K562 (cell line): ENCODE measurements at regions not wholly inside any gene's neighbourhood (a gene's known extent, or its start where the extent isn't known, plus 50 kb on each side); places are given as distances from the start of the nearest gene placed in this dataset.

Source experiments
- ATAC-seq: fragments of 200-7000 bp; cut with Tn5 transposase; 3 replicates; pipeline ENCODE4 v1.9.1; 2020; ENCODE audit warnings: moderate library complexity
- BruUV-seq: library from RNA; stranded (reverse); fragments of 400-500 nt; replicated peaks from 2 replicates; lab custom pipeline; 2021; lab: Mats Ljungman, UMichigan
- CTCF ChIA-PET: fragments of 300-600 bp; formaldehyde crosslinking; extraction: SDS; loops from one replicate; lab custom pipeline; 2021; ENCODE audit warnings: low intra/inter-chr PET ratio; lab: Yijun Ruan, JAX
- POLR2A ChIA-PET: fragments of 300-600, 350-650 bp; sonication (Branson Sonifier 250); formaldehyde crosslinking; extraction: SDS; loops from one replicate; lab custom pipeline; 2021; ENCODE audit warnings: antibody characterized with exemption, inconsistent platforms; lab: Yijun Ruan, JAX
- DNase-seq, 4 experiments: peaks; one replicate each; pipeline versions ENCODE4 v3.0.0 to v3.0.0-alpha.2; 2011 to 2018; ENCODE audit warnings: low spot score in 3 of 4, mixed read lengths in 3 of 4; ENCODE audit errors: extremely low read depth in 1 of 4
- FAIRE-seq: peaks from 2 replicates; lab custom pipeline; 2011; peaks lifted over from hg19 to GRCh38; lab: Jason Lieb, UNC
- H2AFZ ChIP-seq: 2 replicates; pipeline ENCODE4 v1.6.0; 2011; ENCODE audit warnings: low read depth, low read length, control low read depth, inconsistent platforms
- H3K27ac ChIP-seq: fragments of 200-600 bp; 3 replicates; pipeline ENCODE4 v1.8.0; 2011; ENCODE audit warnings: low read depth, mild to moderate bottlenecking, control low read depth, inconsistent platforms, low read length, moderate library complexity, mixed read lengths; ENCODE audit errors: extremely low read depth
- H3K27me3 ChIP-seq, 2 experiments: fragments of 300-600 bp in 1 of 2; 2 replicates in 1 of 2; 3 replicates in 1 of 2; pipeline versions ENCODE4 v1.6.0 to v1.8.0; 2011; ENCODE audit warnings: inconsistent platforms in 2 of 2, low read length in 2 of 2, mild to moderate bottlenecking in 1 of 2, mixed read lengths in 1 of 2, moderate library complexity in 1 of 2; ENCODE audit not compliant: control insufficient read depth in 2 of 2, insufficient read depth in 2 of 2
- H3K36me3 ChIP-seq: fragments of 300-600 bp; 3 replicates; pipeline ENCODE4 v1.8.0; 2011; ENCODE audit warnings: mild to moderate bottlenecking, low read length, inconsistent platforms; ENCODE audit not compliant: control insufficient read depth, insufficient read depth
- H3K4me1 ChIP-seq, 2 experiments: fragments of 200-600 bp in 1 of 2; replicated peaks in 1 of 2; 2 replicates in 1 of 2; 3 replicates in 1 of 2; pipeline versions ENCODE4 v1.5.1 to v1.8.0; 2011; ENCODE audit warnings: inconsistent platforms in 2 of 2, low read length in 2 of 2, mild to moderate bottlenecking in 1 of 2, mixed read lengths in 1 of 2, moderate library complexity in 1 of 2; ENCODE audit not compliant: control insufficient read depth in 2 of 2, insufficient read depth in 2 of 2
- H3K4me2 ChIP-seq: 2 replicates; pipeline ENCODE4 v1.6.1; 2011; ENCODE audit warnings: low read length, control low read depth, inconsistent platforms, mixed read lengths; ENCODE audit not compliant: insufficient read depth
- H3K4me3 ChIP-seq: fragments of 200-600 bp; sonication (generic), shearing (Covaris generic); 2 replicates; pipeline ENCODE4 v1.5.1; 2016; ENCODE audit warnings: control low read depth, inconsistent platforms
- H3K79me2 ChIP-seq: fragments of 200-600 bp; 3 replicates; pipeline ENCODE4 v1.8.0; 2011; ENCODE audit warnings: low read length, inconsistent platforms; ENCODE audit not compliant: control insufficient read depth, insufficient read depth
- H3K9ac ChIP-seq, 2 experiments: 2 replicates each; pipeline versions ENCODE4 v1.6.0 to v1.6.1; 2011; ENCODE audit warnings: low read depth in 2 of 2, low read length in 2 of 2, control low read depth in 1 of 2, inconsistent platforms in 1 of 2, mild to moderate bottlenecking in 1 of 2, mixed read lengths in 1 of 2; ENCODE audit not compliant: insufficient read depth in 1 of 2
- H3K9me1 ChIP-seq: one replicate; pipeline ENCODE4 v1.6.0; 2011; ENCODE audit warnings: inconsistent platforms, mild to moderate bottlenecking, low read length, moderate library complexity; ENCODE audit not compliant: control insufficient read depth, insufficient read depth
- H3K9me3 ChIP-seq: replicated peaks from 2 replicates; pipeline ENCODE4 v1.5.1; 2011; ENCODE audit warnings: low read depth, low read length, inconsistent platforms; ENCODE audit not compliant: control insufficient read depth, insufficient read depth
- H4K20me1 ChIP-seq: replicated peaks from 2 replicates; pipeline ENCODE4 v1.6.1; 2011; ENCODE audit warnings: low read length, inconsistent platforms, mixed read lengths; ENCODE audit not compliant: control insufficient read depth, insufficient read depth
- ETV6 ChIP-seq, 3 experiments: fragments of 150-350 bp in 1 of 3; sonication (generic) in 1 of 3; formaldehyde crosslinking in 1 of 3; IDR thresholded peaks; 2 replicates each; pipeline versions ENCODE4 v1.6.1 to v1.8.0; 2014 to 2022; ENCODE audit warnings: borderline replicate concordance in 2 of 3, low read depth in 2 of 3, antibody characterized with exemption in 1 of 3, low read length in 1 of 3, mild to moderate bottlenecking in 1 of 3, missing genetic modification reagents in 1 of 3
- NFIC ChIP-seq: fragments of 450-650 bp; IDR thresholded peaks from 2 replicates; pipeline ENCODE4 v1.6.1; 2017; ENCODE audit warnings: mild to moderate bottlenecking, inconsistent platforms
- NONO ChIP-seq, 2 experiments: fragments of 200-400 bp in 1 of 2; fragments of 450-650 bp in 1 of 2; formaldehyde crosslinking in 1 of 2; IDR thresholded peaks; 2 replicates each; pipeline ENCODE4 v1.6.1; 2017; ENCODE audit warnings: low read depth in 2 of 2, mild to moderate bottlenecking in 2 of 2, moderate library complexity in 2 of 2, low read length in 1 of 2
- TAL1 ChIP-seq: fragments of 450-650 bp; IDR thresholded peaks from 2 replicates; pipeline ENCODE4 v1.6.1; 2016; ENCODE audit warnings: mild to moderate bottlenecking
- ZNF311 ChIP-seq: fragments of 250-450 bp; sonication (Bioruptor Pico); IDR thresholded peaks from 2 replicates; pipeline ENCODE4 v1.4.0; 2020; ENCODE audit warnings: mild to moderate bottlenecking, moderate library complexity
- ZNF436 ChIP-seq: fragments of 250-450, 450-650 bp; sonication (Bioruptor Pico); formaldehyde crosslinking; IDR thresholded peaks from 2 replicates; pipeline ENCODE4 v1.7.0; 2020; ENCODE audit warnings: mild to moderate bottlenecking
- ZNF586 ChIP-seq: fragments of 450-650 bp; formaldehyde crosslinking; conservative IDR thresholded peaks from 2 replicates; pipeline ENCODE4 v1.4.0; 2020; ENCODE audit warnings: mild to moderate bottlenecking, moderate library complexity
- ZNF766 ChIP-seq: fragments of 200-800 bp; sonication (Bioruptor generic); conservative IDR thresholded peaks from 2 replicates; pipeline ENCODE4 v1.6.1; 2016; ENCODE audit warnings: missing genetic modification characterization, missing compliant biosample characterization
- WGBS: fragments of 100-300 bp; shearing (Covaris generic); methylation state at CpG from one replicate; pipeline ENCODE4 v1.1.6; 2016; ENCODE audit warnings: low coverage, mixed read lengths; ENCODE audit not compliant: insufficient coverage; ENCODE audit errors: missing lambda C conversion rate; 5-methylcytosine and 5-hydroxymethylcytosine counted together
- in situ Hi-C: fragments of 300-500 bp; cut with MboI; formaldehyde crosslinking; loops from 4 replicates; pipeline ENCODE4 v1.15.0; 2018; ENCODE audit warnings: inconsistent platforms, mixed read lengths
- intact Hi-C: fragments of 100-400 bp; cut with micrococcal nuclease; formaldehyde crosslinking; loops from 2 replicates; pipeline ENCODE4 v1.14.2; 2022
- TF ChIP-seq, protein P1 (sequence below): fragments of 200-400 bp; formaldehyde crosslinking; IDR thresholded peaks from 2 replicates; pipeline ENCODE4 v1.6.1; 2017; ENCODE audit warnings: mild to moderate bottlenecking, low read depth, low read length, moderate library complexity
- TF ChIP-seq, protein P2 (sequence below): fragments of 250-450 bp; sonication (Bioruptor Pico); IDR thresholded peaks from 2 replicates; pipeline ENCODE4 v1.8.0; 2021; ENCODE audit warnings: moderate library complexity, mild to moderate bottlenecking, inconsistent platforms
- TF ChIP-seq, protein P3 (sequence below): fragments of 250-450 bp; sonication (Bioruptor Pico); IDR thresholded peaks from 2 replicates; pipeline ENCODE4 v1.9.0; 2021; ENCODE audit warnings: mild to moderate bottlenecking, inconsistent platforms

DNA sequence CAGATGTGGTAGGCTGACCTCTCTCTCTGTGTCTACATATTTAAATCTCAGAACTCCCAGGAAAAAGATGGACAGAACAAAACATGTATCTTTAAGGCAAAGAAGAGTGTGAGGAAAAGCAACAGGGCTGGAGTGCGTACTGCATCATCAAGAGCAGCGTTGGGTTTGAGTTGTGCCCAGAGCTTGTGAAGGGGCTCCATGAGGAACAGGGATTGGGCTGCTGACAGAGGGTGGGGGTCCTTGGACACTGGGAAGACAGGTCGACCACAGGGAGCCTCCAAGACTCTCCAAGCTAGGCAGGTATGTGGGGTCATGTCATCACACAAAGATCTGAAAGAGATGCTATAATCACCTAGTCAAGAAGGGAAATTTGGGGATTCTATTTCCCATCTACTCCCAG is 309.9 kb downstream of the IRX1 start (continued):
- TF ChIP-seq ETV6 (IDR thresholded peaks at IDR 0.05; ENCODE audit: borderline replicate concordance in 1 of 2, low read depth in 2 of 2, low read length in 1 of 2) (no peak), ETV6 (CRISPR knock-in tag; IDR thresholded peaks at IDR 0.05; ENCODE audit: borderline replicate concordance) (no peak), ZNF436 (CRISPR knock-in tag) (no peak), TAL1 (no peak), NFIC (no peak)

DNA sequence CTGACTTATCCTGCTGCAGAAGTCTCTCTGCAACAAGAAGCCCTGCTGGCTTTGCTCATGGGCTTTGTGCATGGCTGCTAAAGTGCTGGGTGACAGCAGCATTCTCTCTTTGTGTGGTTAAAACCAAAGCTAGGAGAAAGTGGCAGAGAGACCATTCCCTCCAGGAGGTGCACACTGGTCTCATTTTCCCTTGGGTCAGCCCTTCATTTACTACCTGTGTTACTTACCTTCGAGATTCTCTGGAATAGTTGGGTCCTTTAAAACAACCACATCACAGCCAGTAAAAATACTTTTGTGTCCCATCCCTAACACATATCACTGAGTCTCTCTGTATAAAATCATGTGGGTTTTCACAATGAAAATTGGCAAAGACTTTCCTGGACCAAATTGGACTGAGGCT is 315.5 kb downstream of the IRX1 start:
- no peaks in the 10 kb centered on the region for H3K4me1 ChIP-seq
- DNase-seq (no peak), ATAC-seq (no peak)
- no peak overlapping the region for H3K9ac ChIP-seq
- 0% methylated on average over 1 of the region's 1 CpG for WGBS
- no peaks in the 10 kb centered on the region for H3K79me2 ChIP-seq
- no peak overlapping the region for H3K27ac ChIP-seq
- no peak overlapping the region for H2AFZ ChIP-seq
- no peaks in the 10 kb centered on the region for H3K9me3 ChIP-seq
- BruUV-seq, result no TSS peak
- in situ Hi-C loops, result no loop called here
- CTCF ChIA-PET, result no interaction called here
- no peaks in the 10 kb centered on the region for H3K36me3 ChIP-seq
- H3K4me2 ChIP-seq, result no peak overlapping the region
- H3K9me1 ChIP-seq, result no peaks in the 10 kb centered on the region
- H3K4me3 ChIP-seq, result no peak overlapping the region
- POLR2A ChIA-PET, result no interaction called here
- no peaks in the 10 kb centered on the region for H4K20me1 ChIP-seq
- TF ChIP-seq ZNF586 (CRISPR knock-in tag) (no peak), ZNF766 (no peak), NONO (IDR thresholded peaks at IDR 0.05; ENCODE audit: low read depth in 2 of 2, low read length in 1 of 2) (no peak), ZNF311 (CRISPR knock-in tag) (no peak)
- TF ChIP-seq, protein P1, sequence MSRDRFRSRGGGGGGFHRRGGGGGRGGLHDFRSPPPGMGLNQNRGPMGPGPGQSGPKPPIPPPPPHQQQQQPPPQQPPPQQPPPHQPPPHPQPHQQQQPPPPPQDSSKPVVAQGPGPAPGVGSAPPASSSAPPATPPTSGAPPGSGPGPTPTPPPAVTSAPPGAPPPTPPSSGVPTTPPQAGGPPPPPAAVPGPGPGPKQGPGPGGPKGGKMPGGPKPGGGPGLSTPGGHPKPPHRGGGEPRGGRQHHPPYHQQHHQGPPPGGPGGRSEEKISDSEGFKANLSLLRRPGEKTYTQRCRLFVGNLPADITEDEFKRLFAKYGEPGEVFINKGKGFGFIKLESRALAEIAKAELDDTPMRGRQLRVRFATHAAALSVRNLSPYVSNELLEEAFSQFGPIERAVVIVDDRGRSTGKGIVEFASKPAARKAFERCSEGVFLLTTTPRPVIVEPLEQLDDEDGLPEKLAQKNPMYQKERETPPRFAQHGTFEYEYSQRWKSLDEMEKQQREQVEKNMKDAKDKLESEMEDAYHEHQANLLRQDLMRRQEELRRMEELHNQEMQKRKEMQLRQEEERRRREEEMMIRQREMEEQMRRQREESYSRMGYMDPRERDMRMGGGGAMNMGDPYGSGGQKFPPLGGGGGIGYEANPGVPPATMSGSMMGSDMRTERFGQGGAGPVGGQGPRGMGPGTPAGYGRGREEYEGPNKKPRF, result no peak
- TF ChIP-seq, protein P2, sequence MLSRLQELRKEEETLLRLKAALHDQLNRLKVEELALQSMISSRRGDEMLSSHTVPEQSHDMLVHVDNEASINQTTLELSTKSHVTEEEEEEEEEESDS (CRISPR knock-in tag), result no peak
- TF ChIP-seq, protein P3, sequence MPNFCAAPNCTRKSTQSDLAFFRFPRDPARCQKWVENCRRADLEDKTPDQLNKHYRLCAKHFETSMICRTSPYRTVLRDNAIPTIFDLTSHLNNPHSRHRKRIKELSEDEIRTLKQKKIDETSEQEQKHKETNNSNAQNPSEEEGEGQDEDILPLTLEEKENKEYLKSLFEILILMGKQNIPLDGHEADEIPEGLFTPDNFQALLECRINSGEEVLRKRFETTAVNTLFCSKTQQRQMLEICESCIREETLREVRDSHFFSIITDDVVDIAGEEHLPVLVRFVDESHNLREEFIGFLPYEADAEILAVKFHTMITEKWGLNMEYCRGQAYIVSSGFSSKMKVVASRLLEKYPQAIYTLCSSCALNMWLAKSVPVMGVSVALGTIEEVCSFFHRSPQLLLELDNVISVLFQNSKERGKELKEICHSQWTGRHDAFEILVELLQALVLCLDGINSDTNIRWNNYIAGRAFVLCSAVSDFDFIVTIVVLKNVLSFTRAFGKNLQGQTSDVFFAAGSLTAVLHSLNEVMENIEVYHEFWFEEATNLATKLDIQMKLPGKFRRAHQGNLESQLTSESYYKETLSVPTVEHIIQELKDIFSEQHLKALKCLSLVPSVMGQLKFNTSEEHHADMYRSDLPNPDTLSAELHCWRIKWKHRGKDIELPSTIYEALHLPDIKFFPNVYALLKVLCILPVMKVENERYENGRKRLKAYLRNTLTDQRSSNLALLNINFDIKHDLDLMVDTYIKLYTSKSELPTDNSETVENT (CRISPR knock-in tag), result no peak
- TF ChIP-seq, all 486 proteins: peak for 0
- FAIRE-seq, result no peak
- no peaks in the 10 kb centered on the region for H3K27me3 ChIP-seq
- intact Hi-C loops, result no loop called here
